ENCODE measurements at regions not wholly inside any gene's neighbourhood (a gene's known extent, or its start where the extent isn't known, plus 50 kb on each side); places are given as distances from the start of the nearest gene placed in this dataset.

GRCh38 chr3:189404797-189405484, 226.2 kb upstream of the TP63 start:
- no peak for TF ChIP-seq CTCF (IDR thresholded peaks at IDR 0.05)
- TF ChIP-seq POLR2AphosphoS5 (IDR thresholded peaks at IDR 0.05; ENCODE audit: low read depth, low read length), result no peak
- TF ChIP-seq, protein P1, sequence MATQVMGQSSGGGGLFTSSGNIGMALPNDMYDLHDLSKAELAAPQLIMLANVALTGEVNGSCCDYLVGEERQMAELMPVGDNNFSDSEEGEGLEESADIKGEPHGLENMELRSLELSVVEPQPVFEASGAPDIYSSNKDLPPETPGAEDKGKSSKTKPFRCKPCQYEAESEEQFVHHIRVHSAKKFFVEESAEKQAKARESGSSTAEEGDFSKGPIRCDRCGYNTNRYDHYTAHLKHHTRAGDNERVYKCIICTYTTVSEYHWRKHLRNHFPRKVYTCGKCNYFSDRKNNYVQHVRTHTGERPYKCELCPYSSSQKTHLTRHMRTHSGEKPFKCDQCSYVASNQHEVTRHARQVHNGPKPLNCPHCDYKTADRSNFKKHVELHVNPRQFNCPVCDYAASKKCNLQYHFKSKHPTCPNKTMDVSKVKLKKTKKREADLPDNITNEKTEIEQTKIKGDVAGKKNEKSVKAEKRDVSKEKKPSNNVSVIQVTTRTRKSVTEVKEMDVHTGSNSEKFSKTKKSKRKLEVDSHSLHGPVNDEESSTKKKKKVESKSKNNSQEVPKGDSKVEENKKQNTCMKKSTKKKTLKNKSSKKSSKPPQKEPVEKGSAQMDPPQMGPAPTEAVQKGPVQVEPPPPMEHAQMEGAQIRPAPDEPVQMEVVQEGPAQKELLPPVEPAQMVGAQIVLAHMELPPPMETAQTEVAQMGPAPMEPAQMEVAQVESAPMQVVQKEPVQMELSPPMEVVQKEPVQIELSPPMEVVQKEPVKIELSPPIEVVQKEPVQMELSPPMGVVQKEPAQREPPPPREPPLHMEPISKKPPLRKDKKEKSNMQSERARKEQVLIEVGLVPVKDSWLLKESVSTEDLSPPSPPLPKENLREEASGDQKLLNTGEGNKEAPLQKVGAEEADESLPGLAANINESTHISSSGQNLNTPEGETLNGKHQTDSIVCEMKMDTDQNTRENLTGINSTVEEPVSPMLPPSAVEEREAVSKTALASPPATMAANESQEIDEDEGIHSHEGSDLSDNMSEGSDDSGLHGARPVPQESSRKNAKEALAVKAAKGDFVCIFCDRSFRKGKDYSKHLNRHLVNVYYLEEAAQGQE (IDR thresholded peaks at IDR 0.05; ENCODE audit: insufficient read depth in 1 of 2, low read depth in 2 of 2, low read length in 1 of 2), result no peak
- TF ChIP-seq TCF7L2 (IDR thresholded peaks at IDR 0.05; ENCODE audit: low read depth, low read length), result no peak
- TF ChIP-seq SIN3A (IDR thresholded peaks at IDR 0.05; ENCODE audit: borderline replicate concordance, insufficient read depth, low read depth, low read length), result no peak
